GM19193 (cell line): ENCODE measurements at regions not wholly inside any gene's neighbourhood (a gene's known extent, or its start where the extent isn't known, plus 50 kb on each side); places are given as distances from the start of the nearest gene placed in this dataset.

Experiments
- POLR2A ChIP-seq: IDR thresholded peaks from 4 replicates; pipeline ENCODE4 v1.6.1; 2011; ENCODE audit not compliant: insufficient read depth, insufficient read length; ENCODE audit errors: extremely low read depth

DNA sequence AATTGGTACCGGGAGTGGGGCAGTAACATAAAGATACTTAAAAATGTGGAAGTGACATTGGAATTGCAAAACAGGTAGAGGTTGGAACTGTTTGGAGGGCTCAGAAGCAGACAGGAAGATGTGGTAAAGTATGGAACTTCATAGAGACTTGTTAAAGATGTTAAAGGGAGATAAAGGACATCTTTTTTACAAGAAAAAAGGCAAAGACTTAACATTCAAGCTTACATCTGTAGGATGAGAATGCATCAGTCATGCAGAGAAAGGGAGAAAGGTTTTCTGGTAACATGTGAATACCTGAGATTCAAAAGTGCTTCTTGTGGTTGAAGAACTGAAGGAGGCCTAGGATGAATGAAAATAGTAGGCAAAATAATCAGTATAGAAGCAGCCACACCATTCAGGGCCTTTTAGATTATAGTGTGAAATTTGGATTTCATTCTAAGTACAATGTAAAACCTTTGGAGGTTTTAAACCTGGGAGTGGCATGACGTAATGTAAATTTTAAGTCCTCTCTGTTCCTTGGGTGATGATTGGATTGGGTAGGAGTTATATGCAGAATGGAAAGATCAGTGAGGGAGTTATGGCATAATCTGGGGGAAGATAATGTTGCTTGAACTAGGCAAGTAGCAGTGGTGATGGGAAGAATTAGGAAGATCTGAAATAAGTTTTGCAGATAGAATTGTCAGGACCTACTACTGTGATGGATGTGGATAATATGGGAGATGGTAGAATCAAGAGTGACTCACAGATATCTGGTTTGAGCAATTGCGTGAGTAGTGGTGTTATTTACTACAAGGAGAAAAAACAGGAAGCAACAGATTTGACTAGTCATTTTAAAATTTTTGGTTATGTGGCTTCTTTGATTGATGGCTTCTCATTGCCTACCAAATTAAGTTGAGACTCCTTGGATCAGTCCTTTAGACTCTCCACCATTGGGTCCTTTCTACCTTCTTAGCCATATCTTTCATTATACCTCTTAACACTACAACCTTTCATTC lies 138.7 kb downstream of the VSIG4 start:
- TF ChIP-seq POLR2A = no peak

- no peak for TF ChIP-seq POLR2A
These were observed 145.7 kb downstream of the VSIG4 start for GRCh38 chrX:65894133-65894532.

DNA sequence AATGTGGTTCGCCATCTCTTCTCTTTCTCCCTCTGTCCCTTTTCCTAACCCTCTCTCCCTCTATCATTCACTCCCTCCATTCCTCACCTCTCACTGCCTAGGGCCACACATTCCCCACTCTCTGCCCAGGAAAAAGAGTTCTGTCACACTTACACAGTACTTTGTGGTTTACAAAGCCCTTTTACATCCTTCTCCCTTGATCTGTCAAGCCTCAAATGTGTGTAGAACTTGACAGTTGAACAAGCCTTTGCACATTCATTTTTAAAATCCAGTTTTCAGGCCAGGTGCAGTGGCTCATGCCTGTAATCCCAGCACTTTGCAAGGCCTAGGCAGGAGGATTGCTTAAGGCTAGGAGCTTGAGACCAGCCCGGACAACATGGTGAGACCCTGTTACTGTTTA lies 156.3 kb downstream of the VSIG4 start:
- no peak for TF ChIP-seq POLR2A

DNA sequence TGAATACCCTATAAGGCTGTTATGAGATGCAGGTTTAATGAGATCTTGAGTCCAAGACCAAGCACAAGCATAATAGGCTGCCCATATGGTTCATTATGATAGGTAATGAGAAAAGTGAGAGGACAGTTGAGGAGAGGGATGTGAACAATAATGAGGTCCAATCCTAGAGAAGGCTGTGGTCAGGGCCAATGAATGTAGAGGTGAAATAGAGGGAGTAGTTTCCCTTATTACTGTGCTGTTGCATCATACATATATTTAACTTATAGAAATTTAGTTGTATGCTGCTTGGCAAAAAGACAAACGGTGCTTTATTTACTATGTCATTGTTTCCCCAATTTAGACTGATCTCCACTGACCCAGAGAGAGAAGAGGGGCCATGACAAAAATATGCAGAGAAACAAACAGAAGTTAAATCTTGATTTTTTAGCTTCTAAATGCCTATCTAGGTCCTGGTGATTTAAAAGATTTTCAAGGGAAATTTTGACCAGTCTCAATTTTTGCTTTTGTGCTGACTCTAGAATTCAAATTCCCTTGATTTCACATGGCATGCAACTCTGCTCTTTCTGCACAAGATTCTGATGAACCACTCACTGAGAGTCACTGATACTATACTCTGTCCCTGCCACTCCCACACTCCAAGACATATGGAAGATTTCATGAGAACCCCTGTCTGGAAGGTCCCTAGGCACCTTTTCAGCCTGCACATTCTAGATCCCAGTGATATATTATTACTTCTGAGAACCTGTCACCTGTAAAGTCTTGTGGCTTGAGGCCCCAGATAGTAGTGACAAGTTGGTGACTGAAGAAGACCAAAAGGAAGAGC lies 159.7 kb downstream of the VSIG4 start:
- no peak for TF ChIP-seq POLR2A

DNA sequence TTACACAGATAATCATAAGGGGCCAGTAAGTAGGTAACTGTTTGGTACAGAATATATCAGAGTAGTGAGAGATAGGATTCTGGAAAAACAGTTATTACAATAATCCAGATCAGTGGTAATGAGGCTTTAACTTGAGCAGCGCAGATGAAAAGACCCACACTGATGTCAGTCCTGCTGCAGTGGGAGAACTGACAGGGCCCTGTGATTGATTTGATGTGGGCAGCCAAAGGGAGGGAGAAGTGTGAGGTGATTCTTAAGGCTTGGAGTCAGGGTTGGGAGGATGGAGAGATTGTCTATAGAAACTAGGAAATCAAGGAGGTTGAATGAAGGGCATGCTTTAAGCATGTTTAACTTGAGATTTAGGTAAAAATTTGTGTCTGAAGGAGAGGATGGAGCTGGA lies 161.4 kb downstream of the VSIG4 start:
- no peak for TF ChIP-seq POLR2A

GRCh38 chrX:65877953-65878352 lies 161.9 kb downstream of the VSIG4 start:
- no peak for TF ChIP-seq POLR2A

DNA sequence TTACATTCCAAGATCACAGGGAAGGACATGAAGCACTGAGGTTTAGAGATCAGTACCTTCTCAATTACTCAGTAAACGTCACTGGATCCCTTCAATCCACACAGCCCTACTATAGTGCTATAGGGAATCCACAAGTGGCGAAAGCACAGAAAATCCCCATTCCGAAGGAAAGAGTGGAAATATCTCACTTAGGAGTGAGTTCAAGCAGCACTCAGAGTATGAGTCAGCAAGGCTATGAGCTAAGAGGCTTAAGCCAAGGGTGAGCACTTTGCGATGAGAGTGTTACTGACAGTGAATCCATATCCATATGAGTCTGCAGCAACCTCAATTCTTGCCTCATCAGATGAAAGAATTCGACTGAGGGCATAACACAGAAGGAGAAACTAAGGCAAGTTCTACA lies 165.1 kb downstream of the VSIG4 start:
- no peak for TF ChIP-seq POLR2A

- TF ChIP-seq POLR2A = no peak
These were observed 165.8 kb downstream of the VSIG4 start for GRCh38 chrX:65874110-65874509.

- TF ChIP-seq POLR2A = no peak
These were observed 166.5 kb downstream of the VSIG4 start for GRCh38 chrX:65873385-65873784.

DNA sequence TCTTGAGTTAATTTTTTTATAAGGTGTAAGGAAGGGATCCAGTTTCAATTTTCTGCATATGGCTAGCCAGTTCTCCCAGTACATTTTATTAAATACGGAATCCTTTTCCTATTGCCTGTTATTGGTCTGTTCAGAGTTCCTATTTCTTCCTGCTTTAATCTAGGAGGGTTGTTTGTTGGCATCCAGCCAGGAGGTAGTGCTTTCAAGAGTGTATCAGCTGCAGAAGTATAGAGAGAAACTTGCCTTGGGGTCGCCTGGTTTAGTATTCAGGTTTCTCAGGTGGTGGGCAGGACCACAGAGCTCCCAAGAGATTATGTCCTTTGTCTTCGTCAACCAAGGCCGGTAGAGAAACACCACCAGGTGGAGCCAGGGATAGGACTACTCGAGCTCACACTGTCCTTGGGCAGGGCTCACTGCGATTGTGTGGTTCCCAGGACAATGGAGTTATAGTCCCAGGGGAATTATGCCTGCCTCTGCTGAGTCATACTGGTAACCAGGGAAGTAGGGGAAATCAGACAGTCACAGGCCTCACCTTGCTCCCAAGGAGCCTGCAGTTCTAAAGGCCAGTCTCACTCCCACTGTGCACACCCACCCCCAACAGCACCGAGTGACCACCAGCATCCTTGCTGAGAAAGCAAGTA lies 168.1 kb downstream of the VSIG4 start:
- TF ChIP-seq POLR2A = no peak

- TF ChIP-seq POLR2A = no peak
These were observed 173.1 kb downstream of the VSIG4 start for GRCh38 chrX:65866773-65867172.

DNA sequence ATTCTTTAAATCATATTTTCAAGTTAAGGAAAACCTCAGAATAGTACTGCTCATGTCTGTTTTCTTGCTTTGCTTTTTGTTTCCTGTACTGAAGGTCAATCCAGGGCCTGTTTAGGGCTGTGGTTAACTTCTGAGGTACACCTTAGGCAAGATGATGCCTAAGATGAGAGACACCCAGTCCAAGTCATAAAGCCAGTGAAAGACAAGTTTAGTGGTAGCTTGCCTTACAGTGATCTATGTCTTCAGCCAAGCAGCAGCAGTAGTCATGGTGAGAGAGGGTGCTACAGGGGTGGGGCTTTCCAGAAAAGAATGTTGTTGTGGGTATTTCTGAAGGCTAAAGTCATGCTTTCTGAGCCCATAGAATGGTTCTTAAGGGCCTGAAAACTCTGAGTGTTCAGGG lies 173.7 kb downstream of the VSIG4 start:
- TF ChIP-seq POLR2A = no peak

GRCh38 chrX:65862638-65863037 lies 177.2 kb downstream of the VSIG4 start:
- no peak for TF ChIP-seq POLR2A

GRCh38 chrX:65859299-65859698 lies 180.6 kb downstream of the VSIG4 start:
- TF ChIP-seq POLR2A = no peak

DNA sequence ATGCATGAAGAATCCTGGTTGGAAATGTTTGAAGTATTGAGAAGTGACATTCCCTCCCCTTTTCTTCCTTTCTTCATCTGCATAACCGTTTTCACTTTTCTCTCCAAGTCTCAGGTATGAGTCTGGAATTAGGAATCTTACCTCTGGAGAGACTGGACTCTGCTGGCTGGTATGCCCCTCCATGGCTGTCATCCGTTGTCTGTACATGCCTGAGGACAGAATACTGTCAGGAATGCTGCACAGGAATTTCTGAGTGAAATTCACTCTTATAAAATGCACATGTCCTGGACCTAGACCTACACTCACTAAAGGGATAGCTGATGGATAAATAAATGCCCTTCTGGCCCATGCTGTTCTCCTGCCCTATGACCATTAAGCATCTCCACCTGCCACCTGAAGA lies 179.5 kb downstream of the MSN start:
- TF ChIP-seq POLR2A = no peak
